HEK293 (cell line): ENCODE measurements at regions not wholly inside any gene's neighbourhood (a gene's known extent, or its start where the extent isn't known, plus 50 kb on each side); places are given as distances from the start of the nearest gene placed in this dataset.

ENCODE experiments used
- CTCF ChIA-PET: fragments of 350-600 bp; formaldehyde crosslinking; extraction: SDS; loops from one replicate; lab custom pipeline; 2021; ENCODE audit warnings: antibody characterized with exemption; lab: Yijun Ruan, JAX
- POLR2A ChIA-PET: fragments of 300-600 bp; formaldehyde crosslinking; extraction: SDS; loops from one replicate; lab custom pipeline; 2020; ENCODE audit warnings: antibody characterized with exemption, inconsistent platforms; lab: Yijun Ruan, JAX
- H3K27ac ChIP-seq: fragments of 200-500 bp; sonication (Bioruptor generic); 2 replicates; pipeline ENCODE4 v1.5.1; 2014; ENCODE audit warnings: low read depth, low read length, control low read depth, inconsistent platforms; ENCODE audit errors: extremely low read depth
- H3K36me3 ChIP-seq, 2 experiments: fragments of 200-500 bp in 1 of 2; sonication (Bioruptor generic) in 1 of 2; 1 replicate in 1 of 2; 2 replicates in 1 of 2; pipeline ENCODE4 v1.5.1; 2014 to 2017; ENCODE audit warnings: inconsistent platforms in 2 of 2, low read length in 2 of 2; ENCODE audit not compliant: control insufficient read depth in 2 of 2, insufficient read depth in 1 of 2
- H3K4me1 ChIP-seq: fragments of 200-500 bp; sonication (Bioruptor generic); 2 replicates; pipeline ENCODE4 v1.5.1; 2014; ENCODE audit warnings: mild to moderate bottlenecking, low read length, inconsistent platforms; ENCODE audit not compliant: control insufficient read depth, insufficient read depth
- H3K4me3 ChIP-seq: 2 replicates; pipeline ENCODE4 v1.5.1; 2011; ENCODE audit warnings: low read depth, mild to moderate bottlenecking, control low read depth, low read length, moderate library complexity
- H3K9me3 ChIP-seq: fragments of 200-500 bp; sonication (Bioruptor generic); 2 replicates; pipeline ENCODE4 v1.5.1; 2014; ENCODE audit warnings: low read depth, low read length, inconsistent platforms; ENCODE audit not compliant: control insufficient read depth, insufficient read depth
- BCL11A ChIP-seq: fragments of 450-650 bp; formaldehyde crosslinking; IDR thresholded peaks from 2 replicates; pipeline ENCODE4 v1.5.1; 2016; ENCODE audit warnings: low read depth, missing biosample characterization, missing genetic modification characterization
- SCRT1 ChIP-seq: fragments of 450-650 bp; formaldehyde crosslinking; IDR thresholded peaks from 2 replicates; pipeline ENCODE4 v1.5.1; 2016; ENCODE audit warnings: missing biosample characterization, missing genetic modification characterization, borderline replicate concordance
- SCRT2 ChIP-seq: fragments of 450-650 bp; formaldehyde crosslinking; IDR thresholded peaks from 2 replicates; pipeline ENCODE4 v1.5.1; 2016; ENCODE audit warnings: missing biosample characterization, missing genetic modification characterization
- YY2 ChIP-seq: fragments of 450-650 bp; formaldehyde crosslinking; IDR thresholded peaks from 2 replicates; pipeline ENCODE4 v1.5.1; 2016; ENCODE audit warnings: missing biosample characterization, missing genetic modification characterization
- ZBTB21 ChIP-seq: fragments of 450-650 bp; formaldehyde crosslinking; IDR thresholded peaks from 2 replicates; pipeline ENCODE4 v1.5.1; 2017; ENCODE audit warnings: missing biosample characterization, missing genetic modification characterization
- ZNF138 ChIP-seq: fragments of 450-650 bp; formaldehyde crosslinking; IDR thresholded peaks from 2 replicates; pipeline ENCODE4 v1.5.1; 2016; ENCODE audit warnings: missing biosample characterization, missing genetic modification characterization, borderline replicate concordance
- ZNF157 ChIP-seq: fragments of 450-650 bp; formaldehyde crosslinking; IDR thresholded peaks from 2 replicates; pipeline ENCODE4 v1.5.1; 2016; ENCODE audit warnings: missing biosample characterization, missing genetic modification characterization
- ZNF274 ChIP-seq, 2 experiments: fragments of 200-500 bp in 1 of 2; fragments of 450-650 bp in 1 of 2; sonication (Bioruptor generic) in 1 of 2; formaldehyde crosslinking in 1 of 2; IDR thresholded peaks; 2 replicates each; pipeline versions ENCODE4 v1.5.1 to v1.6.1; 2014 to 2016; ENCODE audit warnings: borderline replicate concordance in 1 of 2, inconsistent platforms in 1 of 2, low read length in 1 of 2, missing biosample characterization in 1 of 2, missing genetic modification characterization in 1 of 2
- TF ChIP-seq, protein P1 (sequence below): fragments of 450-650 bp; formaldehyde crosslinking; IDR thresholded peaks from 2 replicates; pipeline ENCODE4 v1.5.1; 2016; ENCODE audit warnings: missing biosample characterization, missing genetic modification characterization
- TF ChIP-seq, protein P2 (sequence below): fragments of 450-650 bp; formaldehyde crosslinking; IDR thresholded peaks from 2 replicates; pipeline ENCODE4 v1.5.1; 2016; ENCODE audit warnings: missing biosample characterization, missing genetic modification characterization
- TF ChIP-seq, protein P3 (sequence below): fragments of 450-650 bp; formaldehyde crosslinking; IDR thresholded peaks from 2 replicates; pipeline ENCODE4 v1.5.1; 2016; ENCODE audit warnings: missing biosample characterization, missing genetic modification characterization
- TF ChIP-seq, protein P4 (sequence below): fragments of 450-650 bp; formaldehyde crosslinking; IDR thresholded peaks from 2 replicates; pipeline ENCODE4 v1.5.1; 2016; ENCODE audit warnings: missing biosample characterization, missing genetic modification characterization
- TF ChIP-seq, protein P5 (sequence below): fragments of 450-650 bp; formaldehyde crosslinking; IDR thresholded peaks from 2 replicates; pipeline ENCODE4 v1.5.1; 2016; ENCODE audit warnings: missing biosample characterization, missing genetic modification characterization
- TF ChIP-seq, protein P6 (sequence below): fragments of 450-650 bp; formaldehyde crosslinking; IDR thresholded peaks from 2 replicates; pipeline ENCODE4 v1.5.1; 2017; ENCODE audit warnings: missing biosample characterization, mild to moderate bottlenecking, missing genetic modification characterization, moderate library complexity

DNA sequence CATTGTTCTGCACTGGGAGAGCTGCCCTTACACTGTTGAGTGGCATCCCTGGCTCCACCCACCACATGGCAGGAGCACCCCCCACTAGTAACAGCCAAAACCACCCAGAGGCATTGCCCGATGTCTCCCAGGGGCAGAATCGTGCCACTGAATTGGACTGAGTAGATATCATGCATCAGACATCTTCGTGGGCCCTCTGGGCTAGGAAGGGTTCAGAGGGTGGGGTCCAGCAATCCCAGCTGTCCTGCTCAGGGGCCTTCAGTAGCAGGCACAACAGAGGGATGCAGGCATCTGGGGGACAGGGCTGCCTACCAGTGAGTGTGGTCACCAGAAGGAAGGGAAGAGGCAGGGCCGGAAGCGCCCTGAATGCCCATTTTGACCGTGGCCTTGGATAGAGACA, 119.7 kb upstream of the PPP2R2D start:
- POLR2A ChIA-PET = no interaction called here
- H3K9me3 ChIP-seq = peaks cover 2% of the 10 kb centered on the region; the same call in 1 of the 2 replicates

More for the DNA sequence above, 119.7 kb upstream of the PPP2R2D start:
- Histone ChIP-seq H3K27ac (no peak overlapping the region), H3K4me1 (no peaks in the 10 kb centered on the region), H3K36me3 (no peaks in the 10 kb centered on the region), H3K4me3 (no peak overlapping the region)
- TF ChIP-seq, protein P1, sequence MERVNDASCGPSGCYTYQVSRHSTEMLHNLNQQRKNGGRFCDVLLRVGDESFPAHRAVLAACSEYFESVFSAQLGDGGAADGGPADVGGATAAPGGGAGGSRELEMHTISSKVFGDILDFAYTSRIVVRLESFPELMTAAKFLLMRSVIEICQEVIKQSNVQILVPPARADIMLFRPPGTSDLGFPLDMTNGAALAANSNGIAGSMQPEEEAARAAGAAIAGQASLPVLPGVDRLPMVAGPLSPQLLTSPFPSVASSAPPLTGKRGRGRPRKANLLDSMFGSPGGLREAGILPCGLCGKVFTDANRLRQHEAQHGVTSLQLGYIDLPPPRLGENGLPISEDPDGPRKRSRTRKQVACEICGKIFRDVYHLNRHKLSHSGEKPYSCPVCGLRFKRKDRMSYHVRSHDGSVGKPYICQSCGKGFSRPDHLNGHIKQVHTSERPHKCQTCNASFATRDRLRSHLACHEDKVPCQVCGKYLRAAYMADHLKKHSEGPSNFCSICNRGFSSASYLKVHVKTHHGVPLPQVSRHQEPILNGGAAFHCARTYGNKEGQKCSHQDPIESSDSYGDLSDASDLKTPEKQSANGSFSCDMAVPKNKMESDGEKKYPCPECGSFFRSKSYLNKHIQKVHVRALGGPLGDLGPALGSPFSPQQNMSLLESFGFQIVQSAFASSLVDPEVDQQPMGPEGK (tag by site-specific recombination) = no peak
- no peak for TF ChIP-seq SCRT2 (tag by site-specific recombination)
- no peak for TF ChIP-seq SCRT1 (tag by site-specific recombination)
- TF ChIP-seq BCL11A (tag by site-specific recombination) = no peak
- TF ChIP-seq, protein P2, sequence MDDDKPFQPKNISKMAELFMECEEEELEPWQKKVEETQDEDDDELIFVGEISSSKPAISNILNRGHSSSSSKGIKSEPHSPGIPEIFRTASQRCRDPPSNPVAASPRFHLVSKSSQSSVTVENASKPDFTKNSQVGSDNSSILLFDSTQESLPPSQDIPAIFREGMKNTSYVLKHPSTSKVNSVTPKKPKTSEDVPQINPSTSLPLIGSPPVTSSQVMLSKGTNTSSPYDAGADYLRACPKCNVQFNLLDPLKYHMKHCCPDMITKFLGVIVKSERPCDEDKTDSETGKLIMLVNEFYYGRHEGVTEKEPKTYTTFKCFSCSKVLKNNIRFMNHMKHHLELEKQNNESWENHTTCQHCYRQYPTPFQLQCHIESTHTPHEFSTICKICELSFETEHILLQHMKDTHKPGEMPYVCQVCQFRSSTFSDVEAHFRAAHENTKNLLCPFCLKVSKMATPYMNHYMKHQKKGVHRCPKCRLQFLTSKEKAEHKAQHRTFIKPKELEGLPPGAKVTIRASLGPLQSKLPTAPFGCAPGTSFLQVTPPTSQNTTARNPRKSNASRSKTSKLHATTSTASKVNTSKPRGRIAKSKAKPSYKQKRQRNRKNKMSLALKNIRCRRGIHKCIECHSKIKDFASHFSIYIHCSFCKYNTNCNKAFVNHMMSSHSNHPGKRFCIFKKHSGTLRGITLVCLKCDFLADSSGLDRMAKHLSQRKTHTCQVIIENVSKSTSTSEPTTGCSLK (tag by site-specific recombination) = no peak
- TF ChIP-seq YY2 (tag by site-specific recombination) = no peak
- no peak for TF ChIP-seq ZNF138 (tag by site-specific recombination)
- TF ChIP-seq, protein P3, sequence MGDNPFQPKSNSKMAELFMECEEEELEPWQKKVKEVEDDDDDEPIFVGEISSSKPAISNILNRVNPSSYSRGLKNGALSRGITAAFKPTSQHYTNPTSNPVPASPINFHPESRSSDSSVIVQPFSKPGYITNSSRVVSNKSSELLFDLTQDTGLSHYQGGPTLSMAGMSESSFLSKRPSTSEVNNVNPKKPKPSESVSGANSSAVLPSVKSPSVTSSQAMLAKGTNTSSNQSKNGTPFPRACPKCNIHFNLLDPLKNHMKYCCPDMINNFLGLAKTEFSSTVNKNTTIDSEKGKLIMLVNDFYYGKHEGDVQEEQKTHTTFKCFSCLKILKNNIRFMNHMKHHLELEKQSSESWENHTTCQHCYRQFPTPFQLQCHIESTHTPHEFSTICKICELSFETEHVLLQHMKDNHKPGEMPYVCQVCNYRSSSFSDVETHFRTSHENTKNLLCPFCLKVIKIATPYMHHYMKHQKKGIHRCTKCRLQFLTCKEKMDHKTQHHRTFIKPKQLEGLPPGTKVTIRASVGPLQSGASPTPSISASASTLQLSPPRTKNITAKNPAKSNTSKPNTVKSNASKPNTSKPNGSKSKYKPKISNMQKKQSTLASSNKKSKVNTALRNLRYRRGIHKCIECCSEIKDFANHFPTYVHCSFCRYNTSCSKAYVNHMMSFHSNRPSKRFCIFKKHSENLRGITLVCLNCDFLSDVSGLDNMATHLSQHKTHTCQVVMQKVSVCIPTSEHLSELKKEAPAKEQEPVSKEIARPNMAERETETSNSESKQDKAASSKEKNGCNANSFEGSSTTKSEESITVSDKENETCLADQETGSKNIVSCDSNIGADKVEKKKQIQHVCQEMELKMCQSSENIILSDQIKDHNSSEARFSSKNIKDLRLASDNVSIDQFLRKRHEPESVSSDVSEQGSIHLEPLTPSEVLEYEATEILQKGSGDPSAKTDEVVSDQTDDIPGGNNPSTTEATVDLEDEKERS = no peak
- TF ChIP-seq ZNF157 (tag by site-specific recombination) = no peak
- TF ChIP-seq, protein P4, sequence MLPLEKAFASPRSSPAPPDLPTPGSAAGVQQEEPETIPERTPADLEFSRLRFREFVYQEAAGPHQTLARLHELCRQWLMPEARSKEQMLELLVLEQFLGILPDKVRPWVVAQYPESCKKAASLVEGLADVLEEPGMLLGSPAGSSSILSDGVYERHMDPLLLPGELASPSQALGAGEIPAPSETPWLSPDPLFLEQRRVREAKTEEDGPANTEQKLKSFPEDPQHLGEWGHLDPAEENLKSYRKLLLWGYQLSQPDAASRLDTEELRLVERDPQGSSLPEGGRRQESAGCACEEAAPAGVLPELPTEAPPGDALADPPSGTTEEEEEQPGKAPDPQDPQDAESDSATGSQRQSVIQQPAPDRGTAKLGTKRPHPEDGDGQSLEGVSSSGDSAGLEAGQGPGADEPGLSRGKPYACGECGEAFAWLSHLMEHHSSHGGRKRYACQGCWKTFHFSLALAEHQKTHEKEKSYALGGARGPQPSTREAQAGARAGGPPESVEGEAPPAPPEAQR = no peak
- TF ChIP-seq, protein P5, sequence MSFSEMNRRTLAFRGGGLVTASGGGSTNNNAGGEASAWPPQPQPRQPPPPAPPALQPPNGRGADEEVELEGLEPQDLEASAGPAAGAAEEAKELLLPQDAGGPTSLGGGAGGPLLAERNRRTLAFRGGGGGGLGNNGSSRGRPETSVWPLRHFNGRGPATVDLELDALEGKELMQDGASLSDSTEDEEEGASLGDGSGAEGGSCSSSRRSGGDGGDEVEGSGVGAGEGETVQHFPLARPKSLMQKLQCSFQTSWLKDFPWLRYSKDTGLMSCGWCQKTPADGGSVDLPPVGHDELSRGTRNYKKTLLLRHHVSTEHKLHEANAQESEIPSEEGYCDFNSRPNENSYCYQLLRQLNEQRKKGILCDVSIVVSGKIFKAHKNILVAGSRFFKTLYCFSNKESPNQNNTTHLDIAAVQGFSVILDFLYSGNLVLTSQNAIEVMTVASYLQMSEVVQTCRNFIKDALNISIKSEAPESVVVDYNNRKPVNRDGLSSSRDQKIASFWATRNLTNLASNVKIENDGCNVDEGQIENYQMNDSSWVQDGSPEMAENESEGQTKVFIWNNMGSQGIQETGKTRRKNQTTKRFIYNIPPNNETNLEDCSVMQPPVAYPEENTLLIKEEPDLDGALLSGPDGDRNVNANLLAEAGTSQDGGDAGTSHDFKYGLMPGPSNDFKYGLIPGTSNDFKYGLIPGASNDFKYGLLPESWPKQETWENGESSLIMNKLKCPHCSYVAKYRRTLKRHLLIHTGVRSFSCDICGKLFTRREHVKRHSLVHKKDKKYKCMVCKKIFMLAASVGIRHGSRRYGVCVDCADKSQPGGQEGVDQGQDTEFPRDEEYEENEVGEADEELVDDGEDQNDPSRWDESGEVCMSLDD = no peak
- no peak for TF ChIP-seq ZNF274 (IDR thresholded peaks at IDR 0.05; ENCODE audit: low read length)
- TF ChIP-seq ZNF274 (tag by site-specific recombination; IDR thresholded peaks at IDR 0.05; ENCODE audit: borderline replicate concordance) = no peak
- no peak for TF ChIP-seq ZBTB21
- TF ChIP-seq, protein P6, sequence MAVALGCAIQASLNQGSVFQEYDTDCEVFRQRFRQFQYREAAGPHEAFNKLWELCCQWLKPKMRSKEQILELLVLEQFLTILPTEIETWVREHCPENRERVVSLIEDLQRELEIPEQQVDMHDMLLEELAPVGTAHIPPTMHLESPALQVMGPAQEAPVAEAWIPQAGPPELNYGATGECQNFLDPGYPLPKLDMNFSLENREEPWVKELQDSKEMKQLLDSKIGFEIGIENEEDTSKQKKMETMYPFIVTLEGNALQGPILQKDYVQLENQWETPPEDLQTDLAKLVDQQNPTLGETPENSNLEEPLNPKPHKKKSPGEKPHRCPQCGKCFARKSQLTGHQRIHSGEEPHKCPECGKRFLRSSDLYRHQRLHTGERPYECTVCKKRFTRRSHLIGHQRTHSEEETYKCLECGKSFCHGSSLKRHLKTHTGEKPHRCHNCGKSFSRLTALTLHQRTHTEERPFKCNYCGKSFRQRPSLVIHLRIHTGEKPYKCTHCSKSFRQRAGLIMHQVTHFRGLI (tag by site-specific recombination) = no peak
- CTCF ChIA-PET = no interaction called here
